Right lobe of liver (tissue), 4 donors: ENCODE measurements at regions not wholly inside any gene's neighbourhood (a gene's known extent, or its start where the extent isn't known, plus 50 kb on each side); places are given as distances from the start of the nearest gene placed in this dataset.

ENCODE experiments used
- CTCF ChIP-seq, 4 donors: fragments of 200-600 bp in 3 of 4; fragments of 450-650 bp in 1 of 4; IDR thresholded peaks; one replicate each; pipeline versions ENCODE4 v1.5.1 to v1.8.0; 2016 to 2022; ENCODE audit warnings: antibody characterized with exemption in 4 of 4, mild to moderate bottlenecking in 2 of 4
- POLR2A ChIP-seq: fragments of 450-650 bp; IDR thresholded peaks from one replicate; pipeline ENCODE4 v1.6.1; 2017; ENCODE audit warnings: antibody characterized with exemption, mild to moderate bottlenecking
- donor health status: DM: no; HTN: no; CAD: no.
- donor health status: DM: no; HTN: no; CAD: no.
- donor health status: DM: no; HTN: yes; CAD: no.

DNA sequence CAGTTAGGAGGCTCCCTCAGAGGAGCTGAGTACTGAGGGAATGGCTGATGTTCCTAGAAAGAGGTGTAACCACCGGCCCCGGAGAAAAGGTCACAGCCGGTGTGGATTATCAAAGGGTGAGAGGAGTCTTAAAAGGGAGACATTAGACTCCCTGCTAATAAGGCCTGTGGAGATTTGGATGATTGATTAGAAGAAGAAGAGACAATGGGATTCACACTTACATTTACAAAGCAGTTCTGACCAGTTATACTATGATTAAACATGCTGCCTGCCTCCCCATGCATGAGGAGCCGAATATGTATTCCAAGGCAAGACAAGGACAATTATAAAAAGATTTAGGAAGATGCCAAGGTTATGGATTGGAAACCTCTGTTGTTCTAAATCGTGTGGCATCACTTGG lies 302.4 kb downstream of the SLC4A3 start:
- TF ChIP-seq CTCF (IDR thresholded peaks at IDR 0.05) (no peak), POLR2A (no peak)
